CD8-positive, alpha-beta memory T cell (primary cell): ENCODE measurements at regions not wholly inside any gene's neighbourhood (a gene's known extent, or its start where the extent isn't known, plus 50 kb on each side); places are given as distances from the start of the nearest gene placed in this dataset.
"Not testable (repeated sequence)": the region's sequence is repeated elsewhere in the genome, so short reads cannot be mapped to it uniquely, and the experiment has no call there.

Source experiments
- CTCF ChIA-PET: fragments of 350-600 bp; sonication (Branson Sonifier 250); formaldehyde crosslinking; loops from one replicate; lab custom pipeline; 2021; ENCODE audit warnings: antibody characterized with exemption; lab: Charles Lee
- POLR2A ChIA-PET: fragments of 350-600 bp; sonication (Branson Sonifier 250); formaldehyde crosslinking; loops from one replicate; lab custom pipeline; 2021; ENCODE audit warnings: antibody characterized with exemption; lab: Charles Lee
- DNase-seq, 5 donors: peaks; one replicate each; pipeline versions ENCODE4 v3.0.0 to v3.0.0-alpha.2; 2020 to 2022; ENCODE audit warnings: mixed read lengths in 1 of 5
- H3K27ac ChIP-seq: one replicate; pipeline ENCODE4 v1.7.0; 2013; ENCODE audit warnings: low read depth, mild to moderate bottlenecking, low read length, moderate library complexity
- H3K27me3 ChIP-seq: 2 replicates; pipeline ENCODE4 v1.7.0; 2013; ENCODE audit warnings: low read length, mild to moderate bottlenecking; ENCODE audit not compliant: insufficient read depth, poor library complexity, severe bottlenecking
- H3K36me3 ChIP-seq: 2 replicates; pipeline ENCODE4 v1.7.0; 2013; ENCODE audit warnings: mild to moderate bottlenecking, low read length, moderate library complexity; ENCODE audit not compliant: insufficient read depth
- H3K4me1 ChIP-seq: 2 replicates; pipeline ENCODE4 v1.7.0; 2013; ENCODE audit warnings: mild to moderate bottlenecking, low read length, moderate library complexity; ENCODE audit not compliant: insufficient read depth
- H3K4me3 ChIP-seq: 2 replicates; pipeline ENCODE4 v1.7.0; 2013; ENCODE audit warnings: mild to moderate bottlenecking, low read length
- H3K9me3 ChIP-seq: 2 replicates; pipeline ENCODE4 v1.7.0; 2013; ENCODE audit warnings: mild to moderate bottlenecking, low read length
- H3K27ac Mint-ChIP-seq, 8 donors: one replicate each; pipeline ENCODE4 v1.8.0; 2020 to 2021; ENCODE audit warnings: mixed read lengths in 8 of 8, mild to moderate bottlenecking in 6 of 8, inconsistent platforms in 3 of 8, moderate library complexity in 3 of 8
- H3K27me3 Mint-ChIP-seq, 2 donors: one replicate each; pipeline ENCODE4 v1.8.0; 2020 to 2021; ENCODE audit warnings: mixed read lengths in 2 of 2, mild to moderate bottlenecking in 1 of 2, moderate library complexity in 1 of 2
- H3K36me3 Mint-ChIP-seq, 3 donors: one replicate each; pipeline ENCODE4 v1.8.0; 2020 to 2021; ENCODE audit warnings: mixed read lengths in 3 of 3, inconsistent platforms in 1 of 3, mild to moderate bottlenecking in 1 of 3
- H3K4me1 Mint-ChIP-seq, 3 donors: one replicate each; pipeline ENCODE4 v1.8.0; 2020 to 2021; ENCODE audit warnings: mixed read lengths in 3 of 3, inconsistent platforms in 1 of 3, mild to moderate bottlenecking in 1 of 3
- H3K4me3 Mint-ChIP-seq, 7 donors: one replicate each; pipeline ENCODE4 v1.8.0; 2020 to 2021; ENCODE audit warnings: mixed read lengths in 7 of 7, mild to moderate bottlenecking in 6 of 7, moderate library complexity in 4 of 7, inconsistent platforms in 2 of 7
- H3K9me3 Mint-ChIP-seq, 5 donors: one replicate each; pipeline ENCODE4 v1.8.0; 2020 to 2022; ENCODE audit warnings: mixed read lengths in 5 of 5, mild to moderate bottlenecking in 3 of 5, moderate library complexity in 2 of 5, inconsistent platforms in 1 of 5

DNA sequence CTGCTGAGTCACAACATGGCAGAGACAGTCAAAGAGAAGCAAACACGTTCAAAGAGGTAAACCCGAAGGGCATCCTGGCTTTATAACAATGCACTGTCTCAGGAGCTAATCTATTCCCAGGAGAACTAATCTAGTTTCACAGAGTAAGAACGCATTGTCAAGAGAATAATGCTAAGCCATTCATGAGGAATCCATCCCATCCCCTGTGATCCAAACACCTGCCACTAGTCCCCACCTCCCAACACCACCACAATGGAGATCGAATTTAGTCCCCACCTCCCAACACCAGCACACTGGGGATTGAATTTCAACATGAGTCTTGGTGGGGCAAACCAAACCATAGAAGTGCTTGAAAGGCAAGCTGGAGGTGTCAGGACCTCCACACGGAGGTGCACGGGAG, 231.5 kb upstream of the ID4 start:
- H3K4me3 ChIP-seq = no peak overlapping the region

GRCh38 chr6:19608546-19608945, 228.6 kb upstream of the ID4 start:
- Histone ChIP-seq H3K9me3 (no peaks in the 10 kb centered on the region), H3K4me1 (no peaks in the 10 kb centered on the region), H3K27ac (no peak overlapping the region), H3K36me3 (no peaks in the 10 kb centered on the region), H3K4me3 (no peak overlapping the region), H3K27me3 (no peaks in the 10 kb centered on the region)
- Mint-ChIP-seq H3K27me3 (no peaks in the 10 kb centered on the region), H3K36me3 (no peaks in the 10 kb centered on the region), H3K9me3 (peaks cover 4 to 13% (median 8%) of the 10 kb centered on the region in 5 donors), H3K27ac (no peak overlapping the region), H3K4me3 (no peak overlapping the region), H3K4me1 (no peaks in the 10 kb centered on the region)
- CTCF ChIA-PET = no interaction called here
- POLR2A ChIA-PET = no interaction called here
- no peak for DNase-seq

More for the DNA sequence above, 231.5 kb upstream of the ID4 start:
- Histone ChIP-seq H3K9me3 (no peaks in the 10 kb centered on the region), H3K4me1 (no peaks in the 10 kb centered on the region), H3K36me3 (no peaks in the 10 kb centered on the region), H3K27ac (no peak overlapping the region), H3K27me3 (no peaks in the 10 kb centered on the region)
- no peaks in the 10 kb centered on the region for H3K4me1 Mint-ChIP-seq
- peaks cover 0 to 13% (median 5%) of the 10 kb centered on the region in 5 donors for H3K9me3 Mint-ChIP-seq
- ChIA-PET CTCF (no interaction called here), POLR2A (no interaction called here)
- no peak overlapping the region for H3K27ac Mint-ChIP-seq
- no peak for DNase-seq
- H3K36me3 Mint-ChIP-seq = no peaks in the 10 kb centered on the region
- H3K27me3 Mint-ChIP-seq = peaks cover 0 to 2% of the 10 kb centered on the region in 2 donors
- no peak overlapping the region for H3K4me3 Mint-ChIP-seq

- DNase-seq = no peak
- Mint-ChIP-seq H3K36me3 (no peaks in the 10 kb centered on the region), H3K27me3 (no peaks in the 10 kb centered on the region), H3K4me1 (no peaks in the 10 kb centered on the region), H3K4me3 (no peak overlapping the region), H3K9me3 (peaks cover 6 to 14% (median 11%) of the 10 kb centered on the region in 5 donors), H3K27ac (no peak overlapping the region)
- ChIA-PET CTCF (no interaction called here), POLR2A (no interaction called here)
- no peak overlapping the region for H3K4me3 ChIP-seq
- H3K27me3 ChIP-seq = no peaks in the 10 kb centered on the region
- no peaks in the 10 kb centered on the region for H3K4me1 ChIP-seq
- no peaks in the 10 kb centered on the region for H3K36me3 ChIP-seq
- no peaks in the 10 kb centered on the region for H3K9me3 ChIP-seq
- H3K27ac ChIP-seq = no peak overlapping the region
Observed at GRCh38 chr6:19609972-19610641, 227.1 kb upstream of the ID4 start.

GRCh38 chr6:19612672-19613466, 224.3 kb upstream of the ID4 start:
- H3K9me3 Mint-ChIP-seq = peaks cover 8 to 28% (median 16%) of the 10 kb centered on the region in 5 donors
- CTCF ChIA-PET, DNase-seq, H3K36me3 ChIP-seq, H3K27ac ChIP-seq, H3K27ac Mint-ChIP-seq, H3K4me3 Mint-ChIP-seq, H3K27me3 ChIP-seq, H3K4me3 ChIP-seq, H3K4me1 ChIP-seq, H3K27me3 Mint-ChIP-seq, H3K36me3 Mint-ChIP-seq, H3K4me1 Mint-ChIP-seq, H3K9me3 ChIP-seq, POLR2A ChIA-PET: not testable (repeated sequence)

DNA sequence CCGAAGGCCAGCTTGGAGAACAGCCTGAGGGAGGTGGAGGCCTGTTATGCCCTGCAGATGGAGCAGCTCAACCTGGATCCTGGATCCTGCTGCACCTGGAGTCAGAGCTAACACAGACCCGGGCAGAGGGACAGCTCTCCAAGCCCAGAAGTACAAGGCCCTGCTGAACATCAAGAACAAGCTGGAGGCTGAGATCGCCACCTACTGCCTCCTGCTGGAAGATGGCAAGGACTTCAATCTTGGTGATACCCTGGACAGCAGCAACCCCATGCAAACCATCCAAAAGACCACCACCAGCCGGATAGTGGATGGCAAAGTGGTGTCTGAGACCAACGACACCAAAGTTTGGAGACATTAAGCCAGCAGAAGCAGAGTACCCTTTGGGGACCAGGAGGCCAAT, 223.5 kb upstream of the ID4 start:
- ChIA-PET POLR2A (no interaction called here), CTCF (no interaction called here)
- H3K27ac ChIP-seq = no peak overlapping the region
- Mint-ChIP-seq H3K27ac (no peak overlapping the region), H3K27me3 (no peaks in the 10 kb centered on the region), H3K4me1 (no peaks in the 10 kb centered on the region), H3K36me3 (no peaks in the 10 kb centered on the region), H3K9me3 (peaks cover 9 to 32% (median 18%) of the 10 kb centered on the region in 5 donors), H3K4me3 (no peak overlapping the region)
- H3K4me1 ChIP-seq = no peaks in the 10 kb centered on the region
- H3K4me3 ChIP-seq = no peak overlapping the region
- no peaks in the 10 kb centered on the region for H3K36me3 ChIP-seq
- no peaks in the 10 kb centered on the region for H3K9me3 ChIP-seq
- no peak for DNase-seq
- H3K27me3 ChIP-seq = no peaks in the 10 kb centered on the region

DNA sequence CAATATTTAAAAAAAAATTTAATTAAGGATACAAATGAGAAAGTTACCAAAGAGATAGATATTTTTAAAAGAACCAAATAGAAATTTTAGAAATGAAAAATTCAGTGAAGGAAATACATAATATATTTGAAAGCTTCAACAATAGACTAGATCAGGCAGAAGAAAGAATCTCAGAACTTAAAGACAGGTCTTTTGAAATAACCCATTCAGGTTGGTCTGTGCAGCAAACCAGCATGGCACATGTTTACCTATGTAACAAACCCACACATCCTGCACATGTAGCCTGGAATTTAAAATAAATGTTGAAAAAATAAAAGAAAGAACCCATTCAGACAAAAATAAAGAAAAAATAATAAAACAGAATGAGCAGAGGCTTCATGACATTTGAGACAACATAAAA, 221.1 kb upstream of the ID4 start:
- no peaks in the 10 kb centered on the region for H3K4me1 Mint-ChIP-seq
- no peak overlapping the region for H3K4me3 Mint-ChIP-seq
- no peaks in the 10 kb centered on the region for H3K36me3 Mint-ChIP-seq

DNA sequence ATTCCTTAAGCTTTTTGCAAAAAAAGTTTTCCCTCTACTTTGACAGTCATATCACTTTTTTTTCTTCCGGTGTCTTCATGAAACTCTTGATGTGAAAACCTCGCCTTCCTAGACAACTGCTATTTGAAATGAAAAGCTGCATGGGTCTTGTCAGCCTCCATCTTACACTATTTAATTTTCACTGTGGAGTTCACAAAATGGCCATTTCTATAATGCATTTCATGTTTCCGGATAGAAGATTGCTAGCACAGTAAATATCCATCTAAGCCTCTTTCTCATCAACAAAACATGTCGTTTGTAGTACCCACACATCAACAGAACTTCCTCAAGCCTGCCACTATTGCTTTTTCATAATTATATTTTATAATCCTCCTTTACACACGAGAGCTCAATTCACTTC, 204.9 kb upstream of the ID4 start:
- CTCF ChIA-PET = no interaction called here
- Mint-ChIP-seq H3K27me3 (no peaks in the 10 kb centered on the region), H3K27ac (no peak overlapping the region), H3K4me3 (no peak overlapping the region), H3K4me1 (no peaks in the 10 kb centered on the region), H3K9me3 (peaks cover 0 to 3% (median 0%) of the 10 kb centered on the region in 5 donors), H3K36me3 (no peaks in the 10 kb centered on the region)
- no peak for DNase-seq
- POLR2A ChIA-PET = no interaction called here
- Histone ChIP-seq H3K4me3 (no peak overlapping the region), H3K36me3 (no peaks in the 10 kb centered on the region), H3K27me3 (no peaks in the 10 kb centered on the region), H3K4me1 (no peaks in the 10 kb centered on the region), H3K9me3 (no peaks in the 10 kb centered on the region), H3K27ac (no peak overlapping the region)

More for the DNA sequence above, 221.1 kb upstream of the ID4 start:
- H3K4me3 ChIP-seq = no peak overlapping the region
- no peaks in the 10 kb centered on the region for H3K27me3 ChIP-seq
- no peaks in the 10 kb centered on the region for H3K36me3 ChIP-seq
- ChIA-PET POLR2A (no interaction called here), CTCF (no interaction called here)
- H3K9me3 ChIP-seq = no peaks in the 10 kb centered on the region
- Mint-ChIP-seq H3K27me3 (no peaks in the 10 kb centered on the region), H3K27ac (no peak overlapping the region), H3K9me3 (peaks cover 9 to 28% (median 20%) of the 10 kb centered on the region in 5 donors)
- no peak for DNase-seq
- H3K27ac ChIP-seq = no peak overlapping the region
- no peaks in the 10 kb centered on the region for H3K4me1 ChIP-seq

DNA sequence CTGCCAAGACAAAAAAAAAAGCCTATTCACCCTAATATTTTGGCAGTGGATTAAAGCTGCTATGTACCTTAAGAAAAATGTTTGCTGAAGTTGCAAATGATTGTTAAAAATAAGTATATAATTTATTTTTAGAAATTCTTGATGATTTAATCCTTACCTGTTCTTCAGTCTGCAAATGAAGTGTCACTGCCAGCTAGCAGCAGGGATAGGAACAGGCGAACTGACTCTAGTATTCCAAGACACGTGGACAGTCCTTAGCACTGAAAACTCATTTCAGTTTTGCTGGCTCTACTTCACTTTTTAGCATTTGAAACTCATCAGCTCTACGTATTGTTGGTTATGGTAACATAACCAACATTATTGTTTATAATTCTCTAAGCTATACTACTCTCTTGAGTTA, 204.4 kb upstream of the ID4 start:
- Histone ChIP-seq H3K36me3 (no peaks in the 10 kb centered on the region), H3K9me3 (no peaks in the 10 kb centered on the region), H3K27me3 (no peaks in the 10 kb centered on the region), H3K27ac (no peak overlapping the region), H3K4me3 (no peak overlapping the region), H3K4me1 (no peaks in the 10 kb centered on the region)
- no peaks in the 10 kb centered on the region for H3K27me3 Mint-ChIP-seq
- ChIA-PET POLR2A (no interaction called here), CTCF (no interaction called here)
- H3K9me3 Mint-ChIP-seq = peaks cover 0 to 4% (median under 1%) of the 10 kb centered on the region in 5 donors
- H3K4me1 Mint-ChIP-seq = no peaks in the 10 kb centered on the region
- no peak for DNase-seq
- no peak overlapping the region for H3K4me3 Mint-ChIP-seq
- no peak overlapping the region for H3K27ac Mint-ChIP-seq
- H3K36me3 Mint-ChIP-seq = no peaks in the 10 kb centered on the region
